Calu3 (cell line): ENCODE measurements at regions not wholly inside any gene's neighbourhood (a gene's known extent, or its start where the extent isn't known, plus 50 kb on each side); places are given as distances from the start of the nearest gene placed in this dataset.

Source experiments
- BruUV-seq: library from RNA; stranded (reverse); fragments of 400-500 nt; replicated peaks from 2 replicates; lab custom pipeline; 2021; lab: Mats Ljungman, UMichigan
- CTCF ChIA-PET: fragments of 300-600 bp; sonication (Branson Sonifier 250); formaldehyde crosslinking; loops from one replicate; lab custom pipeline; 2022; ENCODE audit warnings: antibody characterized with exemption; lab: Charles Lee
- DNase-seq: peaks from one replicate; pipeline ENCODE4 v3.0.0; 2022
- H3K27ac Mint-ChIP-seq: one replicate; pipeline ENCODE4 v1.8.0; 2022; ENCODE audit warnings: mixed read lengths; ENCODE audit not compliant: unreplicated experiment
- H3K27me3 Mint-ChIP-seq: one replicate; pipeline ENCODE4 v1.8.0; 2022; ENCODE audit warnings: mixed read lengths; ENCODE audit not compliant: unreplicated experiment
- H3K36me3 Mint-ChIP-seq: one replicate; pipeline ENCODE4 v1.8.0; 2022; ENCODE audit warnings: mild to moderate bottlenecking, moderate library complexity, mixed read lengths; ENCODE audit not compliant: insufficient read depth, unreplicated experiment
- H3K4me1 Mint-ChIP-seq: one replicate; pipeline ENCODE4 v1.8.0; 2022; ENCODE audit warnings: mild to moderate bottlenecking, low read depth, mixed read lengths; ENCODE audit not compliant: unreplicated experiment
- H3K4me3 Mint-ChIP-seq: one replicate; pipeline ENCODE4 v1.8.0; 2022; ENCODE audit warnings: mild to moderate bottlenecking, low read depth, moderate library complexity, mixed read lengths; ENCODE audit not compliant: unreplicated experiment
- H3K9me3 Mint-ChIP-seq: one replicate; pipeline ENCODE4 v1.8.0; 2022; ENCODE audit warnings: low read depth, mixed read lengths; ENCODE audit not compliant: unreplicated experiment
- CTCF ChIP-seq: fragments of 200-600 bp; IDR thresholded peaks from one replicate; pipeline ENCODE4 v1.8.0; 2022; ENCODE audit warnings: antibody characterized with exemption; ENCODE audit not compliant: unreplicated experiment
- intact Hi-C: fragments of 100-400 bp; cut with micrococcal nuclease; formaldehyde crosslinking; loops from one replicate; pipeline ENCODE4 v1.10.0; 2022; ENCODE audit not compliant: unreplicated experiment

GRCh38 chr11:115579181-115579825 lies 75.1 kb upstream of the CADM1 start:
- Mint-ChIP-seq H3K9me3 (peaks cover 13% of the 10 kb centered on the region), H3K4me3 (no peak overlapping the region), H3K4me1 (no peaks in the 10 kb centered on the region), H3K27ac (no peak overlapping the region), H3K36me3 (no peaks in the 10 kb centered on the region), H3K27me3 (no peaks in the 10 kb centered on the region)
- intact Hi-C loops = no loop called here
- no TSS peak for BruUV-seq
- no peak for TF ChIP-seq CTCF
- no peak for DNase-seq
- CTCF ChIA-PET = interaction anchor here (0.6 kb wide), 1 partner anchor 58 kb away, joined by 3 read pairs; no protein-coding TSS in a partner anchor

GRCh38 chr11:115578275-115578674 lies 74.1 kb upstream of the CADM1 start:
- Mint-ChIP-seq H3K9me3 (peaks cover 13% of the 10 kb centered on the region), H3K27ac (no peak overlapping the region), H3K4me3 (no peak overlapping the region), H3K36me3 (no peaks in the 10 kb centered on the region), H3K4me1 (no peaks in the 10 kb centered on the region), H3K27me3 (no peaks in the 10 kb centered on the region)
- intact Hi-C loops = no loop called here
- BruUV-seq = no TSS peak
- CTCF ChIA-PET = interaction anchor here (0.6 kb wide), 1 partner anchor 494 kb away, joined by 3 read pairs; no protein-coding TSS in a partner anchor
- DNase-seq = no peak
- TF ChIP-seq CTCF = no peak

DNA sequence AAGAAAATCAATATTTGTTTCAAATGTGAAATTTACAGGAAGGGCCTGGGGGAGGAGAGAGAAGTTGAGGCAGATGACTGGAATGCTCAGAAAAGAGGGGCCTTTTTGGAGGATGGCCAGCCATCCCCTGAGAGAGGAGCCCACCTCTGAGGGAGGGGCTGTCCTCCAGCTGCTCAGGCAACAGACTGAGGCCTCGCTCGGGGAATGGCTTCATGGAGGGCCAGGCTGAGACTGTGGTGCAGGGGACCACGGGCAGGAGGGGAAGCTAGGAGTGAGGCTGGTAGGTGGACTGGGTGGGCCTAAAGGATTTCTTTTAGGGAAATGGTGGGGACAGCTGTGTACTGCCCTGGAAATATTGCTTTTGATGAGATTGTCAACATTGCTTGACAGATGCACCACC lies 73.5 kb upstream of the CADM1 start:
- intact Hi-C loops = no loop called here
- Mint-ChIP-seq H3K4me1 (no peaks in the 10 kb centered on the region), H3K27ac (no peak overlapping the region), H3K9me3 (peaks cover 13% of the 10 kb centered on the region), H3K4me3 (no peak overlapping the region), H3K36me3 (no peaks in the 10 kb centered on the region), H3K27me3 (no peaks in the 10 kb centered on the region)
- BruUV-seq = no TSS peak
- TF ChIP-seq CTCF = no peak
- CTCF ChIA-PET = no interaction called here
- DNase-seq = no peak

DNA sequence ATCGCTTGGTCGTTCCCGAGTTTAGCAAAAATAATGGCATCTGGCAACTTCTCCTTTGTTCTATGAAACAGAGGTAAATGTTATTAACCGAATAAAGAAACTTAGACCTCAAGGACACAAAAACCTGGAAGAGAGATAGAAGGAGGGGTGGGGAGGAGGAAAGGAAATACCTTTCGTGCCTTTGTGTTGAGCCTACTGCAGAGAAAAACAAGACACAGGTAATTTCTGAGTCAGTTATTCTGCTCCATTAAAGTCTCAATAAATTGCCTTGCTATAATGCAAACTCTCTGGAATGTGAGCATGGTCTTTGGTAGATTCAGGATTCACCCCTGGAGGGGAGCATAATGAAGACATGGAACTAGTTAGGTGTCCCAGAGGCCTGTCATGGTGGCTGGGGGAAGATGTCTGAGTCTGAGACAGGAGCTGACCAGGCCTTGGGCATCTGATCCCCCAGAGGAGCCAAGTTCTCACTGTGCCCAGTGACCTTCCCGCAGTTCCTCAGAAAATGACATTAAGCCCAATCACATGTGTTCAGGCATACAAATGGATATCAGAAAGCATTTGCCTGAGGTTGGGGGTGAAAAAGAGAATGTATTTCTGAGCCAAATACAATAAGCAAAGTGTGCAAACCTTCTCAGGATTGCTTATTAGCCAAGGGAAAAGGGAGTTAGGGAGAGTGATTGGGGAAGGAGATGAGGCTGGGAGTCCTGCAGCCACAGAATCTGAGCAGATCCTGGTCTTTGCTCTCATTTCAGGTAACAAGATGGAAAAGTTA lies 72.6 kb upstream of the CADM1 start:
- peaks cover 17% of the 10 kb centered on the region for H3K9me3 Mint-ChIP-seq
- BruUV-seq = no TSS peak
- TF ChIP-seq CTCF = no peak
- intact Hi-C loops = no loop called here
- H3K27ac Mint-ChIP-seq = no peak overlapping the region
- no peak overlapping the region for H3K4me3 Mint-ChIP-seq
- CTCF ChIA-PET = no interaction called here
- no peaks in the 10 kb centered on the region for H3K4me1 Mint-ChIP-seq
- H3K36me3 Mint-ChIP-seq = no peaks in the 10 kb centered on the region
- DNase-seq = no peak
- H3K27me3 Mint-ChIP-seq = no peaks in the 10 kb centered on the region
